GM12873 (cell line): ENCODE measurements at regions not wholly inside any gene's neighbourhood (a gene's known extent, or its start where the extent isn't known, plus 50 kb on each side); places are given as distances from the start of the nearest gene placed in this dataset.

ENCODE experiments used
- CTCF ChIP-seq: IDR thresholded peaks from 2 replicates; pipeline ENCODE4 v1.5.1; 2012; ENCODE audit warnings: low read depth, mild to moderate bottlenecking, moderate library complexity, low read length, control low read depth; ENCODE audit not compliant: insufficient read depth; ENCODE audit errors: missing control alignments

GRCh38 chr1:163766257-163766918 lies 444.6 kb downstream of the NUF2 start:
- no peak for TF ChIP-seq CTCF

GRCh38 chr1:163768576-163768975 lies 446.8 kb downstream of the NUF2 start:
- no peak for TF ChIP-seq CTCF

GRCh38 chr1:163770265-163770664 lies 448.5 kb downstream of the NUF2 start:
- no peak for TF ChIP-seq CTCF

- no peak for TF ChIP-seq CTCF
Measured at GRCh38 chr1:163771637-163772036, 449.9 kb downstream of the NUF2 start.

GRCh38 chr1:163772246-163772645 lies 450.5 kb downstream of the NUF2 start:
- no peak for TF ChIP-seq CTCF

- no peak for TF ChIP-seq CTCF
Measured at GRCh38 chr1:163773396-163773795, 451.6 kb downstream of the NUF2 start.

- no peak for TF ChIP-seq CTCF
Measured at GRCh38 chr1:163774401-163774945, 452.7 kb downstream of the NUF2 start.
